Mammary epithelial cell (primary cell): ENCODE measurements at regions not wholly inside any gene's neighbourhood (a gene's known extent, or its start where the extent isn't known, plus 50 kb on each side); places are given as distances from the start of the nearest gene placed in this dataset.

ENCODE experiments used
- EZH2 ChIP-seq: IDR thresholded peaks from 2 replicates; pipeline ENCODE4 v1.6.1; 2012; ENCODE audit warnings: low read length, inconsistent platforms, borderline replicate concordance
- TF ChIP-seq, protein P1 (sequence below), 2 donors: IDR thresholded peaks in 1 of 2; conservative IDR thresholded peaks in 1 of 2; 2 replicates each; pipeline ENCODE4 v1.5.1; 2011 to 2012; ENCODE audit warnings: inconsistent platforms in 2 of 2, low read length in 2 of 2, mild to moderate bottlenecking in 2 of 2, control low read depth in 1 of 2, low read depth in 1 of 2; ENCODE audit not compliant: insufficient read depth in 1 of 2; ENCODE audit errors: extremely low read depth in 1 of 2

GRCh38 chr15:62612183-62612733 lies 430.3 kb upstream of the TPM1 start:
- TF ChIP-seq, protein P1, sequence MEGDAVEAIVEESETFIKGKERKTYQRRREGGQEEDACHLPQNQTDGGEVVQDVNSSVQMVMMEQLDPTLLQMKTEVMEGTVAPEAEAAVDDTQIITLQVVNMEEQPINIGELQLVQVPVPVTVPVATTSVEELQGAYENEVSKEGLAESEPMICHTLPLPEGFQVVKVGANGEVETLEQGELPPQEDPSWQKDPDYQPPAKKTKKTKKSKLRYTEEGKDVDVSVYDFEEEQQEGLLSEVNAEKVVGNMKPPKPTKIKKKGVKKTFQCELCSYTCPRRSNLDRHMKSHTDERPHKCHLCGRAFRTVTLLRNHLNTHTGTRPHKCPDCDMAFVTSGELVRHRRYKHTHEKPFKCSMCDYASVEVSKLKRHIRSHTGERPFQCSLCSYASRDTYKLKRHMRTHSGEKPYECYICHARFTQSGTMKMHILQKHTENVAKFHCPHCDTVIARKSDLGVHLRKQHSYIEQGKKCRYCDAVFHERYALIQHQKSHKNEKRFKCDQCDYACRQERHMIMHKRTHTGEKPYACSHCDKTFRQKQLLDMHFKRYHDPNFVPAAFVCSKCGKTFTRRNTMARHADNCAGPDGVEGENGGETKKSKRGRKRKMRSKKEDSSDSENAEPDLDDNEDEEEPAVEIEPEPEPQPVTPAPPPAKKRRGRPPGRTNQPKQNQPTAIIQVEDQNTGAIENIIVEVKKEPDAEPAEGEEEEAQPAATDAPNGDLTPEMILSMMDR (conservative IDR thresholded peaks at IDR 0.05 in 1 of 2, IDR thresholded peaks at IDR 0.05 in 1 of 2; ENCODE audit: extremely low read depth in 1 of 2, insufficient read depth in 1 of 2, low read depth in 1 of 2, low read length in 2 of 2), result no peak
- no peak for TF ChIP-seq EZH2
